Gastrocnemius medialis (tissue), 4 donors: ENCODE measurements at regions not wholly inside any gene's neighbourhood (a gene's known extent, or its start where the extent isn't known, plus 50 kb on each side); places are given as distances from the start of the nearest gene placed in this dataset.

Experiments
- POLR2A ChIP-seq, 2 donors: fragments of 450-650 bp; IDR thresholded peaks; one replicate each; pipeline ENCODE4 v1.6.1; 2017; ENCODE audit warnings: antibody characterized with exemption in 2 of 2, mild to moderate bottlenecking in 2 of 2, moderate library complexity in 2 of 2
- TF ChIP-seq, protein P1 (sequence below), 5 experiments: fragments of 450-650 bp in 3 of 5; fragments of 200-600 bp in 2 of 5; sonication (generic) in 2 of 5; IDR thresholded peaks in 4 of 5; conservative IDR thresholded peaks in 1 of 5; 1 replicate in 4 of 5; 2 replicates in 1 of 5; pipeline ENCODE4 v1.5.1; 2016 to 2019; ENCODE audit warnings: antibody characterized with exemption in 5 of 5, mild to moderate bottlenecking in 3 of 5, moderate library complexity in 3 of 5

DNA sequence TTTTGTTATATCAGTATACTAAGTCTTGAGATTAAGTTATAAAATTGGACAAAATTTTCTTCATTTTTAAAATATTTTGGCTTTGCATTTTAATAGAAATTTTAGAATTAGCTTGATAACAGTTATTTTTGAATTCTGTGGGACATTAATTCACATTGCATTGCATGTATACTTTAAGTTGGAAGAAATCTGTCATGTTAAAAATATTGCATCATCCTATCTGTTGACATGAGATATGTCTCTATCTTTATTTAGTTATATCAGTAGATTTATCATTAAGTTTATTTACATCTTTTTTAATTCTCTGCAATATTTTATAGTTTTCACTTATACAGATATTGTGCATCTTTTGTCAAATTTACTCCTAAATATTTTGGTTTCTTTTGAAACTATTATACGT is 904.6 kb upstream of the NR2F2 start:
- TF ChIP-seq, protein P1, sequence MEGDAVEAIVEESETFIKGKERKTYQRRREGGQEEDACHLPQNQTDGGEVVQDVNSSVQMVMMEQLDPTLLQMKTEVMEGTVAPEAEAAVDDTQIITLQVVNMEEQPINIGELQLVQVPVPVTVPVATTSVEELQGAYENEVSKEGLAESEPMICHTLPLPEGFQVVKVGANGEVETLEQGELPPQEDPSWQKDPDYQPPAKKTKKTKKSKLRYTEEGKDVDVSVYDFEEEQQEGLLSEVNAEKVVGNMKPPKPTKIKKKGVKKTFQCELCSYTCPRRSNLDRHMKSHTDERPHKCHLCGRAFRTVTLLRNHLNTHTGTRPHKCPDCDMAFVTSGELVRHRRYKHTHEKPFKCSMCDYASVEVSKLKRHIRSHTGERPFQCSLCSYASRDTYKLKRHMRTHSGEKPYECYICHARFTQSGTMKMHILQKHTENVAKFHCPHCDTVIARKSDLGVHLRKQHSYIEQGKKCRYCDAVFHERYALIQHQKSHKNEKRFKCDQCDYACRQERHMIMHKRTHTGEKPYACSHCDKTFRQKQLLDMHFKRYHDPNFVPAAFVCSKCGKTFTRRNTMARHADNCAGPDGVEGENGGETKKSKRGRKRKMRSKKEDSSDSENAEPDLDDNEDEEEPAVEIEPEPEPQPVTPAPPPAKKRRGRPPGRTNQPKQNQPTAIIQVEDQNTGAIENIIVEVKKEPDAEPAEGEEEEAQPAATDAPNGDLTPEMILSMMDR (IDR thresholded peaks at IDR 0.05 in 4 of 5, conservative IDR thresholded peaks at IDR 0.05 in 1 of 5), result no peak
- no peak for TF ChIP-seq POLR2A (IDR thresholded peaks at IDR 0.05)
